Astrocyte (in vitro differentiated cells and primary cell): ENCODE measurements at regions not wholly inside any gene's neighbourhood (a gene's known extent, or its start where the extent isn't known, plus 50 kb on each side); places are given as distances from the start of the nearest gene placed in this dataset.

ENCODE experiments used
- CTCF ChIP-seq: IDR thresholded peaks from 2 replicates; pipeline ENCODE4 v1.5.1; 2011; ENCODE audit warnings: low read depth, mild to moderate bottlenecking, inconsistent platforms, low read length, moderate library complexity; ENCODE audit not compliant: insufficient read depth
- EZH2 ChIP-seq: IDR thresholded peaks from 2 replicates; pipeline ENCODE4 v1.6.1; 2012; ENCODE audit warnings: mild to moderate bottlenecking, low read length, inconsistent platforms; ENCODE audit not compliant: insufficient read depth

- TF ChIP-seq CTCF (no peak), EZH2 (no peak)
Measured at GRCh38 chr18:26741758-26742157, 123.7 kb downstream of the AQP4 start.
